ENCODE measurements at regions not wholly inside any gene's neighbourhood (a gene's known extent, or its start where the extent isn't known, plus 50 kb on each side); places are given as distances from the start of the nearest gene placed in this dataset.

GRCh38 chr11:10629411-10630002 is 61.0 kb upstream of the LYVE1 start:
- no peak for TF ChIP-seq REST (IDR thresholded peaks at IDR 0.05; ENCODE audit: insufficient read depth in 1 of 2, low read depth in 2 of 2, low read length in 2 of 2)
- no peak for TF ChIP-seq FOXP2 (optimal IDR thresholded peaks at IDR 0.05; ENCODE audit: borderline replicate concordance, extremely low read depth, extremely low read length, insufficient read depth)

All from PFSK-1 (cell line).